ENCODE measurements at regions not wholly inside any gene's neighbourhood (a gene's known extent, or its start where the extent isn't known, plus 50 kb on each side); places are given as distances from the start of the nearest gene placed in this dataset.

DNA sequence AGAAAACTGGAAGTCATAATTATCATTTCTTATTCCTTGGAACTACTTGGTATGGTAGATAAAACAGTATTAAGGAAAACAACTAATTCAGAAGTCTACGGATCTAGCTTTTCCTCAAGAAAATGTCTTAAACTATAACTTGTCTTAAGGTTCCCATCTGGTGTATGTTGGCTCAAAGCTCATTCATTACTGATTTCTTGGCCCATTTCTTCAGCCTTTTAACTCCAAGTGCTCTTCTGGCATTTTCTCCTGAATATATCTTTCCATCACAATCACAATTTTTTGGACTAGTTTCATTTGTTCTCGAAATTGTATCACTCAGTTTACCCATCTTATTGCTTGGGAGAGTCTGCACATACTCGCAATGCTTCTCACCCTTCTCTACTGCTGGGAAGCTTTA lies 150.1 kb downstream of the C12orf50 start:
- no peak overlapping the region for H3K4me3 ChIP-seq (ENCODE audit: low read length)
- H3K27me3 ChIP-seq (ENCODE audit: control insufficient read depth in 1 of 2, insufficient read depth in 2 of 2, low read length in 2 of 2): no peaks in the 10 kb centered on the region
- H3K9me3 ChIP-seq (ENCODE audit: control insufficient read depth in 1 of 2, insufficient read depth in 1 of 2, low read length in 2 of 2): no peaks in the 10 kb centered on the region
- TF ChIP-seq, protein P1, sequence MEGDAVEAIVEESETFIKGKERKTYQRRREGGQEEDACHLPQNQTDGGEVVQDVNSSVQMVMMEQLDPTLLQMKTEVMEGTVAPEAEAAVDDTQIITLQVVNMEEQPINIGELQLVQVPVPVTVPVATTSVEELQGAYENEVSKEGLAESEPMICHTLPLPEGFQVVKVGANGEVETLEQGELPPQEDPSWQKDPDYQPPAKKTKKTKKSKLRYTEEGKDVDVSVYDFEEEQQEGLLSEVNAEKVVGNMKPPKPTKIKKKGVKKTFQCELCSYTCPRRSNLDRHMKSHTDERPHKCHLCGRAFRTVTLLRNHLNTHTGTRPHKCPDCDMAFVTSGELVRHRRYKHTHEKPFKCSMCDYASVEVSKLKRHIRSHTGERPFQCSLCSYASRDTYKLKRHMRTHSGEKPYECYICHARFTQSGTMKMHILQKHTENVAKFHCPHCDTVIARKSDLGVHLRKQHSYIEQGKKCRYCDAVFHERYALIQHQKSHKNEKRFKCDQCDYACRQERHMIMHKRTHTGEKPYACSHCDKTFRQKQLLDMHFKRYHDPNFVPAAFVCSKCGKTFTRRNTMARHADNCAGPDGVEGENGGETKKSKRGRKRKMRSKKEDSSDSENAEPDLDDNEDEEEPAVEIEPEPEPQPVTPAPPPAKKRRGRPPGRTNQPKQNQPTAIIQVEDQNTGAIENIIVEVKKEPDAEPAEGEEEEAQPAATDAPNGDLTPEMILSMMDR (IDR thresholded peaks at IDR 0.05): no peak
- intact Hi-C loops (cut with DNase I, micrococcal nuclease): no loop called here
- H3K4me1 ChIP-seq (ENCODE audit: insufficient read depth, low read length): no peaks in the 10 kb centered on the region
- ChIA-PET POLR2A (no interaction called here), CTCF (no interaction called here)
- no peak for DNase-seq
- no peaks in the 10 kb centered on the region for H3K4me1 Mint-ChIP-seq (ENCODE audit: low read depth)
- no peak overlapping the region for H3K27ac ChIP-seq (ENCODE audit: low read depth in 1 of 2, low read length in 2 of 2)
- H3K4me3 Mint-ChIP-seq: no peak overlapping the region
- H3K27me3 Mint-ChIP-seq: no peaks in the 10 kb centered on the region
- H3K9me3 Mint-ChIP-seq: no peaks in the 10 kb centered on the region
- H3K36me3 ChIP-seq (ENCODE audit: insufficient read depth, low read length): no peaks in the 10 kb centered on the region
- H3K36me3 Mint-ChIP-seq (ENCODE audit: low read depth): no peaks in the 10 kb centered on the region
- no peak for ATAC-seq (ENCODE audit: poor library complexity)
- no peak overlapping the region for H3K27ac Mint-ChIP-seq

DNA sequence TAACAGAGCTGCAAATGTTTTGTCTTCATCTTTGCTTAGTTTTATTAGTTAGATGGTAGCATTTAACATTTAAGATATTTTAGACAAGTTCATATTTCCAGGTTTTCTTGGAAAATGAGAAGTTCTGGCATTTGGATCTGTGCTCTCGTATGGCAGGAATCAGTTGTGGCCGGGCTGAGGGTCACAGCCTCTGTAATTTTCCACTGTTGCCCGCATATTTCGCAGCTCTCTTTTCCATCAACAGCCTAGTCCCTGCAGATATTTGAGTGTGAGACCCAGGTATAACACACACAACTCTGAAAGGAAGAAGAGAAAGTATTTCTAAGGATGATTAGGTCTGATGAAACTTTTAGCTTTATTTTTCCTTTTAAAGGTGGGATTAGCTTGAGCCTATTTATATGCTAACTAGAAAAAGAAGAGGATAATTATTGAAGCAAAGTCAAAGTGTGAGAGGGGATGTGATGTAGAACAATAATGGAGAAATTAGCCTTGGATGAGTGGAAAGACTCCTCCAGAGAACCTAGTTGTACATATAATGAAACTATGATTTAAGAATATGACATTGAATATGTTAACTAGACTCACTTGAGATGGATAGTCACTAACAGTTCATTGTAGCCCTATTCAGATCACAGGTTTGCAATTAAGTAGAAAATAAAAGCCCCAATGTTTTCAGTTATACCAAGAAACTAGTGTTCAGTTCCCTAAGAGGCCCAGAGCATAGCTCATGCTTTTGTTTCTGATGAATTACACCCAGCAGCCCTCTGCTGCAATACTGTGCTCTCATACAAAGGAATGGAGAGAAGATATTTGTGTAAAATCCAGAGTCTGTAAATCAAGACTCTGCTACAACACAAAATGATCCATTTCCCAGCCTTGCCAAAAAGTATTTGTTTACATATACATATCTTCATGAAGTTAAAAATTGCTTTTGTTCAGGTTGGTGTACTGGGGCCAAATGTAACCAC lies 158.4 kb downstream of the C12orf50 start:
- ATAC-seq (ENCODE audit: poor library complexity) (no peak), DNase-seq (no peak)
- Mint-ChIP-seq H3K4me1 (ENCODE audit: low read depth) (no peaks in the 10 kb centered on the region), H3K4me3 (no peak overlapping the region), H3K36me3 (ENCODE audit: low read depth) (no peaks in the 10 kb centered on the region), H3K9me3 (no peaks in the 10 kb centered on the region), H3K27ac (no peak overlapping the region), H3K27me3 (no peaks in the 10 kb centered on the region)
- no peaks in the 10 kb centered on the region for H3K9me3 ChIP-seq (ENCODE audit: control insufficient read depth in 1 of 2, insufficient read depth in 1 of 2, low read length in 2 of 2)
- intact Hi-C loops (cut with DNase I, micrococcal nuclease): no loop called here
- no peaks in the 10 kb centered on the region for H3K36me3 ChIP-seq (ENCODE audit: insufficient read depth, low read length)
- CTCF ChIA-PET: no interaction called here
- TF ChIP-seq, protein P1 (IDR thresholded peaks at IDR 0.05): no peak
- H3K27me3 ChIP-seq (ENCODE audit: control insufficient read depth in 1 of 2, insufficient read depth in 2 of 2, low read length in 2 of 2): no peaks in the 10 kb centered on the region
- H3K4me3 ChIP-seq (ENCODE audit: low read length): no peak overlapping the region
- POLR2A ChIA-PET: no interaction called here
- no peaks in the 10 kb centered on the region for H3K4me1 ChIP-seq (ENCODE audit: insufficient read depth, low read length)
- H3K27ac ChIP-seq (ENCODE audit: low read depth in 1 of 2, low read length in 2 of 2): no peak overlapping the region

DNA sequence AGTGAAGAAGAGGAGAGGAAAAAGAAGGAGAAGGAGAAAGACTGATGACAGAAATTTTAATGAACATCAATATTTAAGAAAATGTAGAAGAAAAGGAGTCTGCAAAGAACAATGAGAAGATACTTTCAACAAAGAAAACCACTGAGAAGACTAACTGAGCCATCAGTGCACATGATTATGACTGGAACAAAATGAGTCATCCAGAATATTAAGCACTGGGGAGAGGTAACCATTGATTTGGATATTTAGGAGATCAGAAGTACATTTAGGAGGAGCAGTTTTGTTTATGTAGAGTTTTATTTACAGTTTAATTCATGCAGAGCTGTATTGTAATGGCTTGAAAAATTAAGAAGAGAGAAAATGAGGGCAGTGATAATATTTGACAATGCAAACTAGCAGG lies 159.1 kb downstream of the C12orf50 start:
- no peak for ATAC-seq (ENCODE audit: poor library complexity)
- Mint-ChIP-seq H3K4me1 (ENCODE audit: low read depth) (no peaks in the 10 kb centered on the region), H3K27ac (no peak overlapping the region), H3K4me3 (no peak overlapping the region), H3K36me3 (ENCODE audit: low read depth) (no peaks in the 10 kb centered on the region), H3K9me3 (no peaks in the 10 kb centered on the region), H3K27me3 (no peaks in the 10 kb centered on the region)
- no peak overlapping the region for H3K4me3 ChIP-seq (ENCODE audit: low read length)
- no peak overlapping the region for H3K27ac ChIP-seq (ENCODE audit: low read depth in 1 of 2, low read length in 2 of 2)
- H3K9me3 ChIP-seq (ENCODE audit: control insufficient read depth in 1 of 2, insufficient read depth in 1 of 2, low read length in 2 of 2): no peaks in the 10 kb centered on the region
- intact Hi-C loops (cut with DNase I, micrococcal nuclease): no loop called here
- ChIA-PET POLR2A (no interaction called here), CTCF (no interaction called here)
- no peak for DNase-seq
- H3K27me3 ChIP-seq (ENCODE audit: control insufficient read depth in 1 of 2, insufficient read depth in 2 of 2, low read length in 2 of 2): no peaks in the 10 kb centered on the region
- H3K36me3 ChIP-seq (ENCODE audit: insufficient read depth, low read length): no peaks in the 10 kb centered on the region
- TF ChIP-seq, protein P1 (IDR thresholded peaks at IDR 0.05): no peak
- no peaks in the 10 kb centered on the region for H3K4me1 ChIP-seq (ENCODE audit: insufficient read depth, low read length)

Measured in CD4-positive, alpha-beta T cell (primary cell).